Mesenchymal stem cell (in vitro differentiated cells and primary cell): ENCODE measurements at regions not wholly inside any gene's neighbourhood (a gene's known extent, or its start where the extent isn't known, plus 50 kb on each side); places are given as distances from the start of the nearest gene placed in this dataset.

ENCODE experiments used
- DNase-seq: peaks from one replicate; pipeline ENCODE4 v3.0.0-alpha.2; 2013
- H2AFZ ChIP-seq: one replicate; pipeline ENCODE4 v1.6.1; 2013; ENCODE audit warnings: low read depth, mild to moderate bottlenecking, control low read depth, inconsistent platforms, low read length, moderate library complexity
- H2AK5ac ChIP-seq: 2 replicates; pipeline ENCODE4 v1.6.1; 2013; ENCODE audit warnings: low read length, moderate library complexity, mild to moderate bottlenecking, inconsistent platforms; ENCODE audit not compliant: severe bottlenecking
- H2BK120ac ChIP-seq: one replicate; pipeline ENCODE4 v1.6.1; 2013; ENCODE audit warnings: low read depth, mild to moderate bottlenecking, inconsistent platforms, low read length, moderate library complexity
- H2BK12ac ChIP-seq, 2 experiments: one replicate each; pipeline ENCODE4 v1.6.1; 2013; ENCODE audit warnings: inconsistent platforms in 2 of 2, low read length in 2 of 2, mild to moderate bottlenecking in 2 of 2, moderate library complexity in 2 of 2, control low read depth in 1 of 2
- H2BK15ac ChIP-seq: one replicate; pipeline ENCODE4 v1.6.1; 2013; ENCODE audit warnings: mild to moderate bottlenecking, low read depth, inconsistent platforms; ENCODE audit not compliant: poor library complexity, severe bottlenecking
- H2BK5ac ChIP-seq: 2 replicates; pipeline ENCODE4 v1.6.1; 2013; ENCODE audit warnings: low read depth, mild to moderate bottlenecking, low read length, control low read depth, inconsistent platforms; ENCODE audit not compliant: poor library complexity, severe bottlenecking
- H3K14ac ChIP-seq, 2 experiments: one replicate each; pipeline ENCODE4 v1.6.1; 2013; ENCODE audit warnings: inconsistent platforms in 2 of 2, low read length in 2 of 2, control low read depth in 1 of 2, mild to moderate bottlenecking in 1 of 2, moderate library complexity in 1 of 2
- H3K18ac ChIP-seq, 2 experiments: one replicate each; pipeline ENCODE4 v1.6.1; 2013; ENCODE audit warnings: inconsistent platforms in 2 of 2, low read length in 2 of 2, control low read depth in 1 of 2, low read depth in 1 of 2, mild to moderate bottlenecking in 1 of 2
- H3K23ac ChIP-seq, 2 experiments: one replicate each; pipeline ENCODE4 v1.6.1; 2013; ENCODE audit warnings: inconsistent platforms in 2 of 2, low read length in 2 of 2, mild to moderate bottlenecking in 2 of 2, moderate library complexity in 2 of 2, control low read depth in 1 of 2
- H3K27ac ChIP-seq: 2 replicates; pipeline ENCODE4 v1.5.1; 2013; ENCODE audit warnings: mild to moderate bottlenecking, moderate library complexity, low read length, control low read depth, inconsistent platforms; ENCODE audit not compliant: poor library complexity, severe bottlenecking
- H3K27me3 ChIP-seq, 2 experiments: 2 replicates each; pipeline versions ENCODE4 v1.6.1 to v1.7.0; 2013; ENCODE audit warnings: low read length in 2 of 2, mild to moderate bottlenecking in 2 of 2, moderate library complexity in 2 of 2, control low read depth in 1 of 2, inconsistent platforms in 1 of 2; ENCODE audit not compliant: control insufficient read depth in 1 of 2, insufficient read depth in 1 of 2
- H3K36me3 ChIP-seq, 2 experiments: 2 replicates each; pipeline versions ENCODE4 v1.6.1 to v1.7.0; 2013; ENCODE audit warnings: low read length in 2 of 2, control low read depth in 1 of 2, inconsistent platforms in 1 of 2, low read depth in 1 of 2, mild to moderate bottlenecking in 1 of 2; ENCODE audit not compliant: insufficient read depth in 2 of 2, control insufficient read depth in 1 of 2
- H3K4ac ChIP-seq, 2 experiments: one replicate each; pipeline ENCODE4 v1.6.1; 2013; ENCODE audit warnings: inconsistent platforms in 2 of 2, low read length in 2 of 2, mild to moderate bottlenecking in 2 of 2, moderate library complexity in 2 of 2, control low read depth in 1 of 2, low read depth in 1 of 2
- H3K4me1 ChIP-seq: 2 replicates; pipeline ENCODE4 v1.6.1; 2013; ENCODE audit warnings: low read depth, low read length, control low read depth; ENCODE audit not compliant: control insufficient read depth, insufficient read depth
- H3K4me2 ChIP-seq: 2 replicates; pipeline ENCODE4 v1.6.1; 2013; ENCODE audit warnings: low read length, mild to moderate bottlenecking, inconsistent platforms; ENCODE audit not compliant: poor library complexity, severe bottlenecking
- H3K4me3 ChIP-seq, 2 experiments: 2 replicates each; pipeline versions ENCODE4 v1.5.1 to v1.7.0; 2013; ENCODE audit warnings: low read length in 2 of 2, mild to moderate bottlenecking in 2 of 2, control low read depth in 1 of 2, low read depth in 1 of 2; ENCODE audit not compliant: insufficient read depth in 1 of 2
- H3K79me1 ChIP-seq: replicated peaks from 2 replicates; pipeline ENCODE4 v1.6.1; 2013; ENCODE audit warnings: mild to moderate bottlenecking, control low read depth, low read length, inconsistent platforms; ENCODE audit not compliant: poor library complexity, severe bottlenecking
- H3K9ac ChIP-seq: 2 replicates; pipeline ENCODE4 v1.7.0; 2013; ENCODE audit warnings: mild to moderate bottlenecking, low read length, moderate library complexity
- H3K9me3 ChIP-seq: 2 replicates; pipeline ENCODE4 v1.7.0; 2013; ENCODE audit warnings: mild to moderate bottlenecking, low read length; ENCODE audit not compliant: control insufficient read depth
- H4K8ac ChIP-seq: one replicate; pipeline ENCODE4 v1.6.1; 2013; ENCODE audit warnings: inconsistent platforms, mild to moderate bottlenecking, low read length, moderate library complexity
- H4K91ac ChIP-seq: one replicate; pipeline ENCODE4 v1.6.1; 2013; ENCODE audit warnings: mild to moderate bottlenecking, low read length, inconsistent platforms
- WGBS: methylation state at CpG from one replicate; pipeline ENCODE4 v1.1.7; 2013; ENCODE audit warnings: mixed read lengths; 5-methylcytosine and 5-hydroxymethylcytosine counted together

DNA sequence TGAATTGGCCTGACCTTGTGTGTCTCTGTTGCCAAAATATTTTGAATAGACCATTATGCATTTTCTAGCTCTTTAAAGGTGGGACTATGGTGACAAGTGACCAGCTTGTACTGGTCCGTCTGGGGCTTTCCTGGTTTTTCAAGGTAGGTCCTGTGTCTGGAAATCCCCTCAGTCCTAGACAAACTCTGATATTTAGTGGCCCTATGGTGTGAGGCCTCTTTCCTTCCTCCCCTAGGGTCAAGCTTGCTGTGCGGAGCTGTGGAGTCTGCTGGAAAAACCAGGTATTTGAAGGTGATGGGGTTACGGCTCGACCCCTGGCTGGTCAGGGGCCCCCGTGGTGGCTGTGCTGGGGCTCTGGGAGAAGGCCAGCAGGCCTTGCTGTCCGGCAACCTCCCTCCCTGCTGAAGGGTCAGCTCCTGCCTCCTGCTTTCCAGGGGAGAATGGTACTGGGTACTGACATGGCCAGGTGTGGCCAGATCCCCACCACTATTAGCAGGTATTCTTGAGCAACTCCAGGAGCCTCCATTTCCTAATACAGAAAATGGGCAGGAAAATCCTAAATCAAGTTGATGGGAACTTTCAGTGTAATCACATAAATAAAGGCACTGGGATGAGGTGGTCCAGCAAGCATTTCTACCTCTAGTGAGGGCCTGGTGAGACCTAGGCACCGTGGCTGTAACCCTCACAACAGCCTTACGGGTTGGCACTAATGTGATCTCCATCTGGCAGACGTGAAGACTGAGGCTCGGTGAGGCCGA is 86.2 kb upstream of the HS6ST1 start:
- Histone ChIP-seq H2BK15ac (no peak overlapping the region), H3K4me2 (no peak overlapping the region), H3K4me1 (peaks cover 12% of the 10 kb centered on the region), H3K27me3 (no peaks in the 10 kb centered on the region), H4K8ac (no peak overlapping the region), H3K4ac (no peak overlapping the region), H3K79me1 (no peaks in the 10 kb centered on the region), H3K14ac (no peak overlapping the region), H3K36me3 (no peaks in the 10 kb centered on the region), H3K4me3 (no peak overlapping the region), H4K91ac (peak overlapping the region; percentile 61), H2BK12ac (peak overlapping the region in 1 of 2 experiments; percentile 35), H2BK120ac (no peak overlapping the region), H3K23ac (no peak overlapping the region), H2BK5ac (no peak overlapping the region), H3K9ac (no peak overlapping the region), H2AFZ (no peak overlapping the region), H3K18ac (no peak overlapping the region), H2AK5ac (no peak overlapping the region), H3K27ac (no peak overlapping the region), H3K9me3 (no peaks in the 10 kb centered on the region)
- DNase-seq: no peak
- 92% methylated on average over 11 of the region's 11 CpGs for WGBS

DNA sequence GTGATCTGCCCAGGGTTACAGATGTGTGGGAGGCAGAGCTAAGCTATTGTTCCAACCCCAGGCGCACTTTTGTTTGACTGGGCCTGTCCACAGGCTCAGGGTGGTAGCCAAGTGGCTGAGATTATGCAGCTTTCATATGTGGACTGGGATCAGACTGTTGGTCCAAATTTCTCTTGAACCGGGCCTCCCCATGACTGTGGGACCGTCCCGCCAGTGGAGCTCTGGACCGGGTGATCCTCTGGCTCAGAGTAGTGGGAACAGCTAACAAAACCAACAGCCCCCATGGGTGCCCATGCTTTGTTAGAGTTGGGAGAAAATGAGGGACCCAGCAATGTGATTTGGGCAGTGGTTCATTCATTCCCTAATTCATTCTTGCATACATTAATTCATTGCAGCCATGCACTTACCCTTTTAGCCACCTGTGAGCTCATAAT is 86.8 kb upstream of the HS6ST1 start:
- Histone ChIP-seq H3K23ac (no peak overlapping the region), H2BK12ac (no peak overlapping the region), H2AFZ (no peak overlapping the region), H3K4ac (no peak overlapping the region), H3K9ac (no peak overlapping the region), H2BK120ac (no peak overlapping the region), H4K8ac (no peak overlapping the region), H3K18ac (no peak overlapping the region), H3K14ac (no peak overlapping the region), H2BK5ac (no peak overlapping the region), H3K4me1 (peaks cover 12% of the 10 kb centered on the region), H3K36me3 (no peaks in the 10 kb centered on the region), H2BK15ac (no peak overlapping the region), H3K79me1 (no peaks in the 10 kb centered on the region), H3K27ac (no peak overlapping the region), H3K27me3 (no peaks in the 10 kb centered on the region), H3K4me3 (no peak overlapping the region), H3K4me2 (no peak overlapping the region), H2AK5ac (no peak overlapping the region), H4K91ac (no peak overlapping the region), H3K9me3 (no peaks in the 10 kb centered on the region)
- WGBS: 81% methylated on average over 5 of the region's 5 CpGs
- DNase-seq: no peak

DNA sequence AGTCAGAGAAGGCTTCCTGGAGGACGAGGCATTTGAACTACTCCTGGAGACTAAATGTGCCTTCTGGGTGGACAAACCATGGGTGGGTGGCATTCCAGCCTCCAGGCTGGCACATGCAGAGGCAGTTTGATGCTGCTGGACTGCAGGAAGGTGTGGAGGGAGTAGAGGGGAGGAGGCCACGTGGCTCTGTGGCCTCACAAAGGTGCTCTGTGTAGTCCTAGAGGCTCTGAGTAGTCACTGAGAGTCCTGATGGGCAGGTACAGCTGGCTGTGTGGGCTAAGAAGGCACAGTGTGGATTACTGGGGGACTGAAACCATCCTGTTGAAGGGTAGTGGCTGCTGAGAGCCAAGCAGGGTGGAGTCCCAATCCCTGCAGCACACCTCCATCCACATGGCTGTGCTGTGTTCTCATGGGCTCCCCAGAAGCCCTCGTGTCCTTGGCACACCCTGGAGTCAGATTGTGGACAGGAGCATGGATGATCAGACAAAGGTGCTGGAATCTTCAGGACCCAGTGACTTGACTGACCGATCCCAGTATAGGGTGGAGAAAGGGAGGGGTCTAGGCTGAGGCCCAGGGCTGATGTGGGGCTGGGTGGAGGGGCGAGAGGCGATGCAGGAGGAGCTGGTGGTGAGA is 87.4 kb upstream of the HS6ST1 start:
- Histone ChIP-seq H3K27ac (no peak overlapping the region), H3K27me3 (no peaks in the 10 kb centered on the region)
- 93% methylated on average over 6 of the region's 6 CpGs for WGBS

DNA sequence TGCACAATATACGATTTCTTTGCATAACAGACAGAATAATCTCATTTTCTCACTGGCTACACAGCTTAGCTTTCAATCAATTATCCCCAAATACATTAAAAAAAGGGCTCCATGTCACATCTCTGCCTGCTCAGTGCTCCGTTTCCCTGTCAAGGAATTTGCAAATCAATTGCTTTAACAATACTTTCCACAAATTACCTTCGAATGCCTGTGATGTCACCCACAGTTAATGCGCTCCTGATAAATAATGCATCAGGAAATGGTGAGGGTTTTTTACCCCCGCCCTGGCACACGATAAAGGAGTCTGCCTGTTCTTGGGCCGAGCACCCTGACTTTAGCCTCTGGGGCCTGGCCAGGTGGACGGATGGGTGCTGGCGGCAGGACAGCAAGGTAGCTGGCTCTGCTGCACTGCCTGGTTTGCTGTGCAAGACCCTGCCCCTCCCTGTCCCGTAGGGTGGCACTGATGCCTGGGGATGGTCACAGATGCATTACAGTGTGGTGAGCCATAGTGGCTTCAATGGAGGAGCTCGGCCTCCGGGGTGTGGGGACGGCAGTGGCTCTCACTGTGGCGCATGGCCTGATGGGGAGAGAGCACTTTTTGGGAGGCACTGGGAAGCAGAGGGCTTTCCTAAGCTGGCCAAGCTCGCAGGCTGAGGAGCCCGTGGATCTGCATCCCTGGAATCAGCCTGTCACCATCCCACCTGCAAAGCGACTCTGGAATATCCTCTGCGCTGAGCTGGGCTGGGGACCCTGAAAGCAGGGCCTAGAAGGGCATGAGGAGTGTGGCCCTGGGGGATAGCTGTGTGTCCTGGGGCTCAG is 88.3 kb upstream of the HS6ST1 start:
- WGBS: 86% methylated on average over 18 of the region's 18 CpGs
- H2BK120ac ChIP-seq: no peak overlapping the region
- H3K4ac ChIP-seq: no peak overlapping the region
- H2BK15ac ChIP-seq: no peak overlapping the region
- H3K79me1 ChIP-seq: no peaks in the 10 kb centered on the region
- H3K9ac ChIP-seq: no peak overlapping the region
- H3K27ac ChIP-seq: no peak overlapping the region
- H3K14ac ChIP-seq: peak overlapping the region in 1 of 2 experiments; percentile 88
- H2BK5ac ChIP-seq: no peak overlapping the region
- no peaks in the 10 kb centered on the region for H3K27me3 ChIP-seq
- peak overlapping the region in 1 of 2 experiments; percentile 29 for H3K18ac ChIP-seq
- H3K4me2 ChIP-seq: no peak overlapping the region
- H2BK12ac ChIP-seq: peak overlapping the region in 1 of 2 experiments; percentile 64
- H3K9me3 ChIP-seq: no peaks in the 10 kb centered on the region
- no peak overlapping the region for H3K23ac ChIP-seq
- H4K91ac ChIP-seq: peak overlapping the region; percentile 46
- DNase-seq: no peak
- H3K4me3 ChIP-seq: peak overlapping the region in 1 of 2 experiments; percentile 9
- H2AFZ ChIP-seq: no peak overlapping the region
- no peak overlapping the region for H2AK5ac ChIP-seq
- peaks cover 12% of the 10 kb centered on the region for H3K4me1 ChIP-seq
- peak overlapping the region; percentile 5 for H4K8ac ChIP-seq
- no peaks in the 10 kb centered on the region for H3K36me3 ChIP-seq

More for the DNA sequence above, 87.4 kb upstream of the HS6ST1 start:
- Histone ChIP-seq H4K91ac (no peak overlapping the region), H2BK12ac (peak overlapping the region in 1 of 2 experiments; percentile 64), H3K18ac (no peak overlapping the region), H2AK5ac (no peak overlapping the region), H2BK5ac (no peak overlapping the region), H2BK120ac (no peak overlapping the region), H3K36me3 (no peaks in the 10 kb centered on the region), H3K4ac (no peak overlapping the region), H2AFZ (no peak overlapping the region), H3K14ac (peak overlapping the region in 1 of 2 experiments; percentile 26), H3K4me3 (no peak overlapping the region), H3K79me1 (no peaks in the 10 kb centered on the region), H3K9ac (no peak overlapping the region), H4K8ac (no peak overlapping the region), H3K9me3 (no peaks in the 10 kb centered on the region), H2BK15ac (no peak overlapping the region), H3K4me2 (no peak overlapping the region), H3K23ac (no peak overlapping the region), H3K4me1 (peaks cover 12% of the 10 kb centered on the region)
- DNase-seq: no peak
